OCI-LY1 (cell line): ENCODE measurements at regions not wholly inside any gene's neighbourhood (a gene's known extent, or its start where the extent isn't known, plus 50 kb on each side); places are given as distances from the start of the nearest gene placed in this dataset.

Source experiments
- EZH2 ChIP-seq: fragments of 200-600 bp; sonication (generic), shearing (Covaris generic); IDR thresholded peaks from 2 replicates; pipeline ENCODE4 v1.8.0; 2017; ENCODE audit warnings: borderline replicate concordance, mixed run types, mild to moderate bottlenecking, antibody characterized with exemption, low read length, moderate library complexity, mixed read lengths
- TF ChIP-seq, protein P1 (sequence below): fragments of 200-600 bp; sonication (generic), shearing (Covaris generic); IDR thresholded peaks from 2 replicates; pipeline ENCODE4 v1.5.1; 2017; ENCODE audit warnings: mild to moderate bottlenecking, antibody characterized with exemption, low read length, moderate library complexity, mixed read lengths

GRCh38 chr5:18244309-18244708, 610.0 kb downstream of the TAF11L14 start:
- TF ChIP-seq, protein P1, sequence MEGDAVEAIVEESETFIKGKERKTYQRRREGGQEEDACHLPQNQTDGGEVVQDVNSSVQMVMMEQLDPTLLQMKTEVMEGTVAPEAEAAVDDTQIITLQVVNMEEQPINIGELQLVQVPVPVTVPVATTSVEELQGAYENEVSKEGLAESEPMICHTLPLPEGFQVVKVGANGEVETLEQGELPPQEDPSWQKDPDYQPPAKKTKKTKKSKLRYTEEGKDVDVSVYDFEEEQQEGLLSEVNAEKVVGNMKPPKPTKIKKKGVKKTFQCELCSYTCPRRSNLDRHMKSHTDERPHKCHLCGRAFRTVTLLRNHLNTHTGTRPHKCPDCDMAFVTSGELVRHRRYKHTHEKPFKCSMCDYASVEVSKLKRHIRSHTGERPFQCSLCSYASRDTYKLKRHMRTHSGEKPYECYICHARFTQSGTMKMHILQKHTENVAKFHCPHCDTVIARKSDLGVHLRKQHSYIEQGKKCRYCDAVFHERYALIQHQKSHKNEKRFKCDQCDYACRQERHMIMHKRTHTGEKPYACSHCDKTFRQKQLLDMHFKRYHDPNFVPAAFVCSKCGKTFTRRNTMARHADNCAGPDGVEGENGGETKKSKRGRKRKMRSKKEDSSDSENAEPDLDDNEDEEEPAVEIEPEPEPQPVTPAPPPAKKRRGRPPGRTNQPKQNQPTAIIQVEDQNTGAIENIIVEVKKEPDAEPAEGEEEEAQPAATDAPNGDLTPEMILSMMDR, result no peak
- no peak for TF ChIP-seq EZH2
